Activated CD8-positive, alpha-beta memory T cell treated with anti-CD3 and anti-CD28 coated beads, Interleukin-2, amount 10 ng/mL, durations not matched to agents 7 days and 5 days (primary cell): ENCODE measurements at regions not wholly inside any gene's neighbourhood (a gene's known extent, or its start where the extent isn't known, plus 50 kb on each side); places are given as distances from the start of the nearest gene placed in this dataset.
A peak's percentile ranks its signal among the peaks of the same experiment; 100 is the strongest.
"Not testable (repeated sequence)": the region's sequence is repeated elsewhere in the genome, so short reads cannot be mapped to it uniquely, and the experiment has no call there.

Source experiments
- ATAC-seq: fragments of 150-1000 bp; cut with Tn5 transposase; one replicate; pipeline ENCODE4 v1.10.0; 2021; ENCODE audit warnings: moderate library complexity
- CTCF ChIA-PET: fragments of 350-600 bp; sonication (Branson Sonifier 250); formaldehyde crosslinking; loops from one replicate; lab custom pipeline; 2021; ENCODE audit warnings: antibody characterized with exemption; lab: Charles Lee
- DNase-seq: peaks from one replicate; pipeline ENCODE4 v3.0.0-alpha.2; 2020
- H3K27ac Mint-ChIP-seq: one replicate; pipeline ENCODE4 v1.8.0; 2021; ENCODE audit warnings: mild to moderate bottlenecking, mixed read lengths
- H3K27me3 Mint-ChIP-seq: one replicate; pipeline ENCODE4 v1.8.0; 2021; ENCODE audit warnings: mixed read lengths
- H3K36me3 Mint-ChIP-seq: one replicate; pipeline ENCODE4 v1.8.0; 2021; ENCODE audit warnings: mild to moderate bottlenecking, mixed read lengths
- H3K4me1 Mint-ChIP-seq: one replicate; pipeline ENCODE4 v1.8.0; 2021; ENCODE audit warnings: mixed read lengths
- H3K4me3 Mint-ChIP-seq: one replicate; pipeline ENCODE4 v1.8.0; 2021; ENCODE audit warnings: mild to moderate bottlenecking, moderate library complexity, mixed read lengths
- H3K9me3 Mint-ChIP-seq: one replicate; pipeline ENCODE4 v1.8.0; 2022; ENCODE audit warnings: low read depth, mixed read lengths

DNA sequence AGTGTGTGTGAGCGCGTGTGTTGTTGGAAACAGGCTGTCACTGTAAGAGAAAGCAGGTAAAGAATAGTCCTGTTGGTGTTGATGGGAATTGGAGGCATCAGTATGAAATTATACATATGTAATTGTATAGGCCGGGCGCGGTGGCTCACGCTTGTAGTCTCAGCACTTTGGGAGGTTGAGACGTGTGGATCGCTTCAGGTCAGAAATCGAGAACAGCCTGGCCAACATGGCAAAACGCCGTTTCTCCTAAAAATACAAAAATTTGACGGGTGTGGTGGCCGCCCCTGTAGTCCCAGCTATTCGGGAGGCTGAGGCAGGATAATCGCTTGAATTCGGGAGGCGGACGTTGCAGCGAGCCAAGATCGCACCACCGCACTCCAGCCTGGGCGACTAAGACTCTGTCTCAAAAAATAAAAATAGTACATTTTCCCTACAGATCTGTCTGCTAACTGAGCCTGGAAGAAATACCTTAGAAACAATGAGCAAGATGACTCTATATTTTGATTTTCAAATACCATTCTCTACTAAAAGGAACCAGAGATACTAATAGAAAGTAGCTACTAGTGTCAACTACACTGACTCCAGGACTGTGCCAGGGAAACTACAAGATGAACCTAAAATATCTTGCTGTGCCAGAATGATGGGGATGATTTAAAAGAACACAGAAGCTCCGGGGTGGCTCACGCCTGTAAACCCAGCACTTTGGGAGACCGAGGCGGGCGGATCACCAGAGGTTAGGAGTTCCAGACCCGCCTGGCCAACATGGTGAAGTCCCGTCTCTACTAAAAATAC lies 110.8 kb downstream of the TRIM27 start:
- Mint-ChIP-seq H3K4me3 (no peak overlapping the region), H3K36me3 (peaks cover 2% of the 10 kb centered on the region), H3K4me1 (peaks cover 17% of the 10 kb centered on the region), H3K27ac (no peak overlapping the region), H3K9me3 (peaks cover 2% of the 10 kb centered on the region), H3K27me3 (peaks cover 96% of the 10 kb centered on the region)
- ATAC-seq (no peak), DNase-seq (no peak)
- CTCF ChIA-PET = no interaction called here

DNA sequence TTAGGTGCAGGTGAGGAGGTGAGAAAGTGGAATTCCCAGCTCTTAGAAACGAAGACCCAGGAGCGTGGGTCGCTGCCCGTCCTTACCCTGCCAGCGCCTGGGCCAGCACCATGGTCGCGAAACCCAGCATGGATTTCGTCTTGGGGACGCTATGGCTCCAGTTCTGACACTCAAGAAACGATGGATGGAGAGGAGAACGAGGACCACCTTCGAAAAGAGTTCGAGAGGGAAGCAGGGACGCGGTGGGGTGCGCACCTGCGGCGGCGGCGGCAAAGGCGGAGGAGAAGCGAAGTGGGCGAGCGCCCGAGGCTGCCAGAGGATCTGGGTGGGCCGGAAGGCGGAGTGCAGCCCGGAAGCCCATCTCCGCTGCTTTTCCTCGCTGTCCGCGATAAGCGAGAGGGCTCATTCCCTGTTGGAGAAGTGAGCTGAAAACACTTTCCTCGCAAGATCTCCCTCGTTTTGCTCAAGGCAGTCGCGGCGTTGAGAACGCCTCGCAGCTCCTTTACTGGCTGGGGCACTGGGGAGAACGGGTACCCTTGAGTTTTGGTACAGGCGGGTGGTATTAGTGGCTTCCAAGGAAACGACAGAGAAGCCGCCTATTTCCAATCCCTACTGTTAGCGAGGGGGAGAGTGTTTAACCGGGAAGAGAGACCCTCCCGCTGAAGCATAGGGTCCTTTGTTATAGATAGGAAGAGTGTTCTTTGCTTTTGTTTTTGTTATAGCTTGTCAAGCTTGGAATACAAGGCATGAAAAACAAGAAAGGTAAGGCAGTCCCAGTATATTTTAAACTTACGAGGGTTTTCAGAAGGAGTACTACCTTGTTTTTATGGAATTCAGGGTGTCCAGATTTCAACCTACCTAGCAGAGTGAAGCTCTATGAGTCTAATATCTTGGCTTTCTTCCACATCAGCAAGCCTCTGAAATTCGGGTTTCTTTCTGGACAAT lies 109.5 kb downstream of the TRIM27 start:
- ATAC-seq = no peak
- peaks cover 2% of the 10 kb centered on the region for H3K36me3 Mint-ChIP-seq
- H3K27me3 Mint-ChIP-seq = peaks cover 92% of the 10 kb centered on the region
- peak overlapping the region; percentile 0 for H3K27ac Mint-ChIP-seq
- peaks cover 17% of the 10 kb centered on the region for H3K4me1 Mint-ChIP-seq
- CTCF ChIA-PET = no interaction called here
- H3K4me3 Mint-ChIP-seq = no peak overlapping the region
- peaks cover 2% of the 10 kb centered on the region for H3K9me3 Mint-ChIP-seq
- DNase-seq = no peak

GRCh38 chr6:28816339-28816908 lies 107.4 kb downstream of the TRIM27 start:
- peaks cover 75% of the 10 kb centered on the region for H3K27me3 Mint-ChIP-seq
- H3K36me3 Mint-ChIP-seq = peaks cover 2% of the 10 kb centered on the region
- H3K4me1 Mint-ChIP-seq = peaks cover 12% of the 10 kb centered on the region
- ATAC-seq (no peak), DNase-seq (no peak)
- CTCF ChIA-PET = no interaction called here
- H3K9me3 Mint-ChIP-seq = peaks cover 2% of the 10 kb centered on the region
- no peak overlapping the region for H3K4me3 Mint-ChIP-seq
- no peak overlapping the region for H3K27ac Mint-ChIP-seq

- Mint-ChIP-seq H3K36me3 (peaks cover 2% of the 10 kb centered on the region), H3K4me1 (peaks cover 12% of the 10 kb centered on the region), H3K4me3 (peak overlapping the region; percentile 2), H3K27ac (no peak overlapping the region), H3K27me3 (peaks cover 71% of the 10 kb centered on the region), H3K9me3 (peaks cover 2% of the 10 kb centered on the region)
- ATAC-seq (no peak), DNase-seq (no peak)
- CTCF ChIA-PET = no interaction called here
Measured at GRCh38 chr6:28816909-28817807, 106.6 kb downstream of the TRIM27 start.

DNA sequence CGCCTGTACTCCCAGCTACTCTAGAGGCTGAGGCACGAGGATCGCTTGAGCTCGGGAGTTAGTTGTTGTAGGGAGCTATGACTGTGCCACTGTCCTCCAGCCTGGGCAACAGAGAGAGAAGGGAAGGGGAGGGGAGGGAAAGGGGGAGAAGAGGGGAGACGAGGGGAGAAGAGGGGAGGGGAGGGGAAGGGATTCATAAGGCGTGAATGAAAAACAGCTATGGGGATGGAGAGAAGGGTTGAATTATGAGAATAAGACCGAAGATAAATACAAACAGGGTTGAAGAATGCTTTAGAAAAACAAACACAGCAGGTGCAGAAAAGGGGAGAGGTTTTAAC lies 106.0 kb downstream of the TRIM27 start:
- CTCF ChIA-PET = no interaction called here
- H3K4me1 Mint-ChIP-seq = peaks cover 12% of the 10 kb centered on the region
- H3K4me3 Mint-ChIP-seq = no peak overlapping the region

GRCh38 chr6:28824793-28825731 lies 98.7 kb downstream of the TRIM27 start:
- DNase-seq (no peak), ATAC-seq (no peak)
- H3K4me3 Mint-ChIP-seq = peak overlapping the region; percentile 0
- H3K9me3 Mint-ChIP-seq = no peaks in the 10 kb centered on the region
- CTCF ChIA-PET = interaction anchor here (1.0 to 3.1 kb wide), 3 partner anchors 12 to 192 kb away, joined by 3 to 8 read pairs (median 5); no protein-coding TSS in a partner anchor
- peaks cover 5% of the 10 kb centered on the region for H3K4me1 Mint-ChIP-seq
- no peaks in the 10 kb centered on the region for H3K36me3 Mint-ChIP-seq
- peaks cover 71% of the 10 kb centered on the region for H3K27me3 Mint-ChIP-seq
- H3K27ac Mint-ChIP-seq = no peak overlapping the region

More for the DNA sequence above, 106.0 kb downstream of the TRIM27 start:
- ATAC-seq = no peak
- peaks cover 67% of the 10 kb centered on the region for H3K27me3 Mint-ChIP-seq
- DNase-seq = no peak
- no peak overlapping the region for H3K27ac Mint-ChIP-seq
- peaks cover 2% of the 10 kb centered on the region for H3K36me3 Mint-ChIP-seq
- peaks cover 2% of the 10 kb centered on the region for H3K9me3 Mint-ChIP-seq

- H3K9me3 Mint-ChIP-seq = no peaks in the 10 kb centered on the region
- H3K27me3 Mint-ChIP-seq = peaks cover 77% of the 10 kb centered on the region
- H3K4me3 Mint-ChIP-seq = no peak overlapping the region
- ATAC-seq (no peak), DNase-seq (no peak)
- no peak overlapping the region for H3K27ac Mint-ChIP-seq
- H3K36me3 Mint-ChIP-seq = no peaks in the 10 kb centered on the region
- CTCF ChIA-PET = interaction anchor here (1.0 to 3.1 kb wide), 3 partner anchors 11 to 191 kb away, joined by 3 to 8 read pairs (median 5); no protein-coding TSS in a partner anchor
- H3K4me1 Mint-ChIP-seq = peaks cover 5% of the 10 kb centered on the region
Measured at GRCh38 chr6:28825732-28826293, 98.0 kb downstream of the TRIM27 start.

- H3K27ac Mint-ChIP-seq, DNase-seq, H3K4me3 Mint-ChIP-seq, CTCF ChIA-PET, H3K36me3 Mint-ChIP-seq, H3K9me3 Mint-ChIP-seq, ATAC-seq, H3K4me1 Mint-ChIP-seq: not testable (repeated sequence)
- peaks cover 68% of the 10 kb centered on the region for H3K27me3 Mint-ChIP-seq
Measured at GRCh38 chr6:28831683-28832082, 92.1 kb downstream of the TRIM27 start.

GRCh38 chr6:28836703-28837102 lies 87.1 kb downstream of the TRIM27 start:
- H3K4me3 Mint-ChIP-seq, H3K36me3 Mint-ChIP-seq, ATAC-seq, DNase-seq, H3K9me3 Mint-ChIP-seq, H3K27ac Mint-ChIP-seq: not testable (repeated sequence)
- CTCF ChIA-PET = interaction anchor here (0.6 to 8.3 kb wide), 27 partner anchors 10 to 348 kb away, joined by 3 to 103 read pairs (median 8); partner anchors contain the start of gene TRIM27
- H3K27me3 Mint-ChIP-seq = peaks cover 55% of the 10 kb centered on the region
- H3K4me1 Mint-ChIP-seq = peaks cover 25% of the 10 kb centered on the region

DNA sequence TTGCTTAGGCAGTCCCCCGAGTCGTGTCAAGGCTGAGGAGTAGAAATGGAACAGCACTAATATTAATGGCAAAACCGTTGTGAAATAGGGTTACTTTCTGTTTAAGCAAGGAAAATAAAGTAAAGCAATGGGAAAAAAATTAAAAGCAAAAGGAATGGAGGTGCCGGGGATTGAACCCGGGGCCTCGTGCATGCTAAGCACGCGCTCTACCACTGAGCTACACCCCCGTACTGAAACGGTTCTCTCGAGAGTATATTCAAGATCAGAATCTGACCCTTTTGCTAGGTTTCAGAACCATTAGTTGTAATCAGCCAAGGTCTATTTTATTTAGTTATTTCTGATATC lies 85.5 kb downstream of the TRIM27 start:
- CTCF ChIA-PET = interaction anchor here (0.8 to 8.3 kb wide), 32 partner anchors 11 to 751 kb away, joined by 3 to 103 read pairs (median 5); partner anchors contain the start of gene TRIM27
- Mint-ChIP-seq H3K4me1 (peaks cover 25% of the 10 kb centered on the region), H3K9me3 (no peaks in the 10 kb centered on the region), H3K27me3 (peaks cover 61% of the 10 kb centered on the region), H3K36me3 (peaks cover 1% of the 10 kb centered on the region), H3K4me3 (peak overlapping the region; percentile 88), H3K27ac (peak overlapping the region; percentile 77)
- ATAC-seq (peak; percentile 72), DNase-seq (peak; percentile 76)

DNA sequence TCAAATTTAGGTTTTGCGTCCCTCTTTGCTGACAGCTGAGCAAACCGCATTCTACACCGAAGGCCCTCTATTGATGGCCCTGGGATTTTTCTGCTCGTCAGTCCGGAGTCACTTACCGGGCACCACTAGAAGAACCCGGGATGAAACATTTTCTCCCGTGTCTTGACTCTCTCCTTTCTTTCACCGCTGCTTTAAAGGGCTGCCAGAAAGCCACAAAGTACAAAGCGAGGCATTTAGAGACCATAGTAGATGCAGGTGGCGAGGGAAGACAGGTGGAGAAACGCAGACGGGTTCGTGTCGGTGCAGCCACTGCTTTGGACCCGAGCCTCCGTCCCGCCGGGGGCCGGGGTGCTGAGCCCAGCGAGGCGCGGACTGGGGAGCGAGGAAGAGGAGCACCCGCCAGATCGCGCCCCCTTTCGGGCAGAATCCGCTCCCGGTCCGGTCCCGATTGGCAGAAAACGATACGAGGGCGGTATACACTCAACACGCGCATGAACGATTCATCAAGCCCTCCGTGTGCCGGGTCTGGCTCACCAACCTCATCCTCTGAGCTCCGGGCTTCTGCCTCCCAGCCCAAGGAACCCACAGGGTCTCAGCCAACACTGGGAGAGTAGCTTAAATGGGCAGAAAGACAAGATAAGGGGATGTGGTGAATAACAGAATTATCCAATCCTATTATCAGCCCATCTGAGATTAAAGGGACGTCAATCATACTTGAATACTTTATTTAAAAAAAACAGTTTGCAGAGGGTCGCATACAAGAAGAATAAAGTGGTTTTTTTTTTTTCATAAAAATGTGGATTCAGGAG lies 84.9 kb downstream of the TRIM27 start:
- CTCF ChIA-PET = interaction anchor here (1.1 to 8.3 kb wide), 27 partner anchors 10 to 750 kb away, joined by 3 to 103 read pairs (median 5); partner anchors contain the start of gene TRIM27
- Mint-ChIP-seq H3K4me3 (peak overlapping the region; percentile 88), H3K27ac (peak overlapping the region; percentile 77), H3K27me3 (peaks cover 61% of the 10 kb centered on the region), H3K4me1 (peaks cover 25% of the 10 kb centered on the region), H3K36me3 (peaks cover 1% of the 10 kb centered on the region), H3K9me3 (no peaks in the 10 kb centered on the region)
- DNase-seq = peak; percentile 90
- ATAC-seq = peak; percentile 85
